ENCODE measurements at regions not wholly inside any gene's neighbourhood (a gene's known extent, or its start where the extent isn't known, plus 50 kb on each side); places are given as distances from the start of the nearest gene placed in this dataset.

DNA sequence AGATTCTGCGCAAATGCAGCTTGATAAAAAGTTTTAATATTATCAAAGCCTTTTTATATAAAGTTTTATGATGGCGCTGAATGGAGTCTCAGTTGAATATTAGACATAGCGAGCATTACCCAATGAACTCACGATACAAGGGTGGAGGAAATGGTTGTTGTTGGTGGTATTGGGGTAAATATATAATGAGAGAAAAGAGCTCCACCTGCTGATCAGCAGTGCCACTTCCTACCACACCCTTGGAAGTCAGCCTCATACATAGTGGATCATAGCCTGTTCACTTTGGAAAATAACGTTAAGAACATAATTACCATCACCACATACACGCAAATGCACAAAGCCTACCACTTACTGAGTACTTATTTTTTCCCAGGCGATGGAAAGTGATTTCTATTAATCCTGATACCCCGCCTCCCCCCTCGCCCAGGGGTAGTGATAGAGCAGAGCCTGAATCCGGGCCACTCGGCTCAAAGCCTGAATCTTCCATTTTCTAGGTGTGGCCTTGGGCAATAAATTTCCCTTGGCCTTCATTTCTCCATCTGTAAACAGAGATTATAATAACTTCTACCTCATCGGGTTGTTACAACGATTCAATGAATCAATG, 358.3 kb downstream of the KLF5 start:
- no peak overlapping the region for H3K4me3 ChIP-seq (ENCODE audit: low read depth, low read length)
- no peak overlapping the region for H2AFZ ChIP-seq
- no peak overlapping the region for H3K9ac ChIP-seq
- TF ChIP-seq, protein P1, sequence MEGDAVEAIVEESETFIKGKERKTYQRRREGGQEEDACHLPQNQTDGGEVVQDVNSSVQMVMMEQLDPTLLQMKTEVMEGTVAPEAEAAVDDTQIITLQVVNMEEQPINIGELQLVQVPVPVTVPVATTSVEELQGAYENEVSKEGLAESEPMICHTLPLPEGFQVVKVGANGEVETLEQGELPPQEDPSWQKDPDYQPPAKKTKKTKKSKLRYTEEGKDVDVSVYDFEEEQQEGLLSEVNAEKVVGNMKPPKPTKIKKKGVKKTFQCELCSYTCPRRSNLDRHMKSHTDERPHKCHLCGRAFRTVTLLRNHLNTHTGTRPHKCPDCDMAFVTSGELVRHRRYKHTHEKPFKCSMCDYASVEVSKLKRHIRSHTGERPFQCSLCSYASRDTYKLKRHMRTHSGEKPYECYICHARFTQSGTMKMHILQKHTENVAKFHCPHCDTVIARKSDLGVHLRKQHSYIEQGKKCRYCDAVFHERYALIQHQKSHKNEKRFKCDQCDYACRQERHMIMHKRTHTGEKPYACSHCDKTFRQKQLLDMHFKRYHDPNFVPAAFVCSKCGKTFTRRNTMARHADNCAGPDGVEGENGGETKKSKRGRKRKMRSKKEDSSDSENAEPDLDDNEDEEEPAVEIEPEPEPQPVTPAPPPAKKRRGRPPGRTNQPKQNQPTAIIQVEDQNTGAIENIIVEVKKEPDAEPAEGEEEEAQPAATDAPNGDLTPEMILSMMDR (IDR thresholded peaks at IDR 0.05) = no peak
- H3K9me3 ChIP-seq (ENCODE audit: control insufficient read depth, low read length) = no peaks in the 10 kb centered on the region
- no peaks in the 10 kb centered on the region for H3K4me1 ChIP-seq
- no peak overlapping the region for H3K4me2 ChIP-seq (ENCODE audit: low read length)
- H3K79me2 ChIP-seq = no peaks in the 10 kb centered on the region
- H3K36me3 ChIP-seq (ENCODE audit: control insufficient read depth, insufficient read depth, low read length) = no peaks in the 10 kb centered on the region
- no peak overlapping the region for H3K27ac ChIP-seq
- H3K27me3 ChIP-seq (ENCODE audit: control insufficient read depth, insufficient read depth, low read length) = no peaks in the 10 kb centered on the region

DNA sequence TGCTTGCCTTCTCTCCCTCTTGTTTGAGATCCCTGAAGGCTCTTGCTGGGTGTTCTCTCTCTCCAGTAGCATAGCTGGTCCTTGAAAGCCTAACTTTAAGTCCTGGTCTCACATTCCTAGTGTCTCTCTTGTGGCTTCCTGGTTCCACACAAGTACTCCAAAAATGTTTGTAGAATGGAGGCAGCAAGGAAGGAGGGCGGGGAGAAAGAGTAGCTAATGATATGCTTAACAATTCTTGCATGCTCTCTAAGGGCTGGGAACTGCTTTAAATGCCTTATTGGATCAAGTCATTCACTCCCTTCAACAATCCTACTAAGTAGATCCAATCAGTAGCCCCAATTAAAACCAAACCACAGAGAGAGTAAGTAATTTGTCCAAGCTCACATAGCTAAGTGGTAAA, 357.3 kb downstream of the KLF5 start:
- Histone ChIP-seq H3K27ac (no peak overlapping the region), H3K4me3 (ENCODE audit: low read depth, low read length) (no peak overlapping the region)

DNA sequence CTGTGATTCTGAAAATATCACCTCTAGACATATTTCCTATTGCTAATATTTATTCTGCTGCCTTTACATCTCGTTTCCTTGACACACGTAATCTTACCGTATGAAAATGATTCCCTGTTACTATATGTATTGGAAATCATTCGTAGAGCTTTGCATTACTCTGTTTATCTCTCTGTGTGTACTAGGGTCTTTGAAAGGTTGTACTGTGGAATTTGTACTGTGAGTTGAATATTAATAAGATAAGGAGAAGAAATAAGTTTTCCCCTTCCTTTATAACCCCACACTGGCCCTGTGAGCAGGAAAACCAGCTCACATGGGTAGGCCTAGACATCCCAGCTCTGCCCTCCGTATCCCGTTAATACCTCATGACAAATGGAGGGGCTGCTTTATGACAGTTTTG, 354.9 kb downstream of the KLF5 start:
- H3K36me3 ChIP-seq (ENCODE audit: control insufficient read depth, insufficient read depth, low read length) = no peaks in the 10 kb centered on the region
- no peak overlapping the region for H3K4me2 ChIP-seq (ENCODE audit: low read length)
- no peak overlapping the region for H2AFZ ChIP-seq
- no peak overlapping the region for H3K9ac ChIP-seq
- H3K27ac ChIP-seq = no peak overlapping the region
- no peak overlapping the region for H3K4me3 ChIP-seq (ENCODE audit: low read depth, low read length)
- no peaks in the 10 kb centered on the region for H3K4me1 ChIP-seq
- no peaks in the 10 kb centered on the region for H3K9me3 ChIP-seq (ENCODE audit: control insufficient read depth, low read length)
- H3K27me3 ChIP-seq (ENCODE audit: control insufficient read depth, insufficient read depth, low read length) = no peaks in the 10 kb centered on the region
- no peaks in the 10 kb centered on the region for H3K79me2 ChIP-seq
- TF ChIP-seq, protein P1 (IDR thresholded peaks at IDR 0.05) = no peak

More for the DNA sequence above, 357.3 kb downstream of the KLF5 start:
- no peaks in the 10 kb centered on the region for H3K9me3 ChIP-seq (ENCODE audit: control insufficient read depth, low read length)
- H3K4me2 ChIP-seq (ENCODE audit: low read length) = no peak overlapping the region
- TF ChIP-seq, protein P1 (IDR thresholded peaks at IDR 0.05) = no peak
- no peaks in the 10 kb centered on the region for H3K36me3 ChIP-seq (ENCODE audit: control insufficient read depth, insufficient read depth, low read length)
- no peaks in the 10 kb centered on the region for H3K4me1 ChIP-seq
- no peak overlapping the region for H3K9ac ChIP-seq
- no peak overlapping the region for H2AFZ ChIP-seq
- H3K27me3 ChIP-seq (ENCODE audit: control insufficient read depth, insufficient read depth, low read length) = no peaks in the 10 kb centered on the region
- H3K79me2 ChIP-seq = no peaks in the 10 kb centered on the region

DNA sequence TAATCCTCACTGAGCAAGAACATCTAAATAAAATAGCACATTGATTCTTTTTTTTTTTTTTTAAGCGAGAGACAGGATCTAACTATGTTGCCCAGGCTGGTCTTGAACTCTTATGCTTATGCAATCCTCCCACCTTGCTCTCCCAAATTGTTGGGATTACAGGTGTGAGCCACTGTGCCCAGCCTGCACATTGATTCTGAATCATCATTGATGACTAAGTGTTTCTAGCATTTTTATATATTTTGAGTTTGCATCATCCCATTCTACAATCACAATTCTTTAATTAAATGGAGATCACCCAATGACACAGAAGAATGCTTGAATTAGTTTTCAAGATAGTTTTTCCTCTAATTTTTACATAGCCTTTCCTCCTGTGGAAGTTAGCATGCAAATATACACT, 354.1 kb downstream of the KLF5 start:
- Histone ChIP-seq H3K4me3 (ENCODE audit: low read depth, low read length) (no peak overlapping the region), H3K9ac (no peak overlapping the region), H3K9me3 (ENCODE audit: control insufficient read depth, low read length) (no peaks in the 10 kb centered on the region), H3K27me3 (ENCODE audit: control insufficient read depth, insufficient read depth, low read length) (no peaks in the 10 kb centered on the region), H3K36me3 (ENCODE audit: control insufficient read depth, insufficient read depth, low read length) (no peaks in the 10 kb centered on the region), H3K27ac (no peak overlapping the region), H3K4me1 (no peaks in the 10 kb centered on the region), H3K79me2 (no peaks in the 10 kb centered on the region), H3K4me2 (ENCODE audit: low read length) (no peak overlapping the region), H2AFZ (no peak overlapping the region)
- TF ChIP-seq, protein P1 (IDR thresholded peaks at IDR 0.05) = no peak
